Neutrophil (primary cell): ENCODE measurements at regions not wholly inside any gene's neighbourhood (a gene's known extent, or its start where the extent isn't known, plus 50 kb on each side); places are given as distances from the start of the nearest gene placed in this dataset.

Experiments
- H3K27ac ChIP-seq: fragments of 200-600 bp; sonication (generic); 2 replicates; pipeline ENCODE4 v1.5.1; 2016; ENCODE audit warnings: mild to moderate bottlenecking, moderate library complexity
- H3K27me3 ChIP-seq: fragments of 200-600 bp; sonication (generic); 2 replicates; pipeline ENCODE4 v1.6.0; 2016; ENCODE audit warnings: mild to moderate bottlenecking
- H3K36me3 ChIP-seq: fragments of 200-600 bp; sonication (generic); 2 replicates; pipeline ENCODE4 v1.5.1; 2017
- H3K4me1 ChIP-seq, 2 experiments: fragments of 200-600 bp in 1 of 2; sonication (generic) in 1 of 2; 1 replicate in 1 of 2; 2 replicates in 1 of 2; pipeline versions ENCODE4 v1.5.1 to v1.6.1; 2013 to 2016; ENCODE audit warnings: low read depth in 1 of 2, low read length in 1 of 2, mild to moderate bottlenecking in 1 of 2, moderate library complexity in 1 of 2; ENCODE audit not compliant: control insufficient read depth in 1 of 2, insufficient read depth in 1 of 2
- H3K4me3 ChIP-seq, 2 experiments: fragments of 200-600 bp in 1 of 2; sonication (generic) in 1 of 2; 1 replicate in 1 of 2; 2 replicates in 1 of 2; pipeline ENCODE4 v1.5.1; 2013 to 2016; ENCODE audit warnings: low read depth in 1 of 2, low read length in 1 of 2, mild to moderate bottlenecking in 1 of 2, moderate library complexity in 1 of 2
- H3K9me3 ChIP-seq: fragments of 200-600 bp; sonication (generic); 2 replicates; pipeline ENCODE4 v1.5.1; 2016
- CTCF ChIP-seq: fragments of 200-600 bp; sonication (generic); IDR thresholded peaks from 2 replicates; pipeline ENCODE4 v1.5.1; 2016; ENCODE audit warnings: antibody characterized with exemption

- H3K27me3 ChIP-seq: no peaks in the 10 kb centered on the region
- H3K9me3 ChIP-seq: no peaks in the 10 kb centered on the region
- TF ChIP-seq CTCF: no peak
These were observed 831.6 kb upstream of the NDST4 start for GRCh38 chr4:115945026-115945425.

GRCh38 chr4:115944146-115944905 lies 830.9 kb upstream of the NDST4 start:
- Histone ChIP-seq H3K4me3 (no peak overlapping the region), H3K4me1 (no peaks in the 10 kb centered on the region), H3K36me3 (no peaks in the 10 kb centered on the region), H3K27me3 (no peaks in the 10 kb centered on the region), H3K27ac (no peak overlapping the region), H3K9me3 (no peaks in the 10 kb centered on the region)
- no peak for TF ChIP-seq CTCF

More at GRCh38 chr4:115945026-115945425, 831.6 kb upstream of the NDST4 start:
- Histone ChIP-seq H3K27ac (no peak overlapping the region), H3K36me3 (no peaks in the 10 kb centered on the region), H3K4me3 (no peak overlapping the region), H3K4me1 (no peaks in the 10 kb centered on the region)

DNA sequence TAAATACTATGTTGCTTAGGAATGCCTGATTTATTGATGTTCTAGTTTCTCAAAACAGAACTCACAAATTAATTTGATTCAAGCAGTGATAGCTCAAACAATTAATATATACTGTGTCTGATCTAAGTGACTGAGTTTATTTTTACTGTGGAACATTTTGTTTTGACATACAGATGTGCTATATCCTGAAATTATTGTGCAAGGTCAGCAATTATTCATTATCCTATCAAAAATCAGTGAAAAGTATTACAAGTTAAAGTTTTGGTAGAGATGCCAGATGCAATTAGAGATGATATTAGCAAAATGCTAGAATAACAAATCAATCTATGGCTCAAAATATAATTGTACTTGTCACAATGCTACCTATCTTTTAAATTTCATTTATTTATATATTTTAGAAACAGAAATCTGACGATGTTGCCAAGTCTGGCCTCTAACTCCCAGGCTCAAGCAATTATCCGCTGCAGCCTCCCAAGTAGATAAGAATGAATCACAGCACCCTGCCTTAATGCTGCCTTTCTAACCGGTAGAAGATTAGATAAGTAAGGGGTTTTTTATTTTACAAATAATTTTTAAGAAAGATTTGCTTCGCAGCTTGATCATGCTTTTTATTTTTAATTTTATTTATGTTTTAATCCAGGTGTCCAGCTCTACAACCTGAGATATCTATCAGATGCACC lies 825.5 kb upstream of the NDST4 start:
- Histone ChIP-seq H3K36me3 (no peaks in the 10 kb centered on the region), H3K9me3 (no peaks in the 10 kb centered on the region), H3K27ac (no peak overlapping the region), H3K4me1 (no peaks in the 10 kb centered on the region), H3K27me3 (no peaks in the 10 kb centered on the region), H3K4me3 (no peak overlapping the region)
- TF ChIP-seq CTCF: no peak

DNA sequence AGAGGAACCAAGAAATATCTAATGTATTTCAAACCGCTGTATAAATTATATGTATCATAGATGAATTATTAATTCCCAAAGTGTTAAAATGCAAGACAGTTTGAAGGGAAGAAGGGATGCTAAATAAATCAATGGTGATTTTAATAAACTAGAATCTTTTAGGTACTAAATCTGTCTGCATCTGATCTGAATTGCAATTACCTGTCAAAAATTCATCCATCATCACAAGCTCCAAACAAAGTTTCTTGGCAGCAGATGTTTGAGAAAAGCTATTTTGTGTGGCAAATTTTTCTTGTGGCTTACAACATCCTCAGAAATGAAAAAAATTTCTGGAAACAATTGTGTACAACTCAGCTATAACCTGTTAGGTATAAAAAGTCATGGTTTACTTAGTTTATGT lies 816.0 kb upstream of the NDST4 start:
- no peak overlapping the region for H3K27ac ChIP-seq
- no peaks in the 10 kb centered on the region for H3K27me3 ChIP-seq
- no peak overlapping the region for H3K4me3 ChIP-seq
- H3K36me3 ChIP-seq: no peaks in the 10 kb centered on the region
- no peaks in the 10 kb centered on the region for H3K9me3 ChIP-seq
- TF ChIP-seq CTCF: no peak
- no peaks in the 10 kb centered on the region for H3K4me1 ChIP-seq

DNA sequence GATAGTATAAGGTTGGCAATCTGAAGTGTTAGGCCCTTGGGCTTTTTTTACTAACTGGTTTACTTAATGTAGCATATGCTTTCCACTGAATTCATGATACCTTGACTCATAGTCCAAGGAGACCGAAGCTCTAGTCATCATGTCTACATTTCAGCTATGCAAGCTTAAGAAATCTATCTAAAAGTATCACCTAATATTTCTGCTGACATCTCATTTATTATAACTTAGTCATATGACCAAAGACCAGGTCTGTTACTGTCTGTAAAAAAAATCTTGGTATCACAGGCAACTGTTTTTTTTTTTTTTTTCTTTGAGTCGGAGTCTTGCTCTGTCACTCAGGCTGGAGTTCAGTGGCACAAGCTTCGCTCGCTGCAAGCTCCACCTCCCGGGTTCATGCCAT lies 814.0 kb upstream of the NDST4 start:
- no peak overlapping the region for H3K27ac ChIP-seq
- H3K4me3 ChIP-seq: no peak overlapping the region
- H3K9me3 ChIP-seq: no peaks in the 10 kb centered on the region
- no peaks in the 10 kb centered on the region for H3K4me1 ChIP-seq
- H3K36me3 ChIP-seq: no peaks in the 10 kb centered on the region
- no peaks in the 10 kb centered on the region for H3K27me3 ChIP-seq
- TF ChIP-seq CTCF: no peak
